ENCODE measurements at regions not wholly inside any gene's neighbourhood (a gene's known extent, or its start where the extent isn't known, plus 50 kb on each side); places are given as distances from the start of the nearest gene placed in this dataset.
"Not testable (repeated sequence)": the region's sequence is repeated elsewhere in the genome, so short reads cannot be mapped to it uniquely, and the experiment has no call there.

- no peak for TF ChIP-seq CTCF (IDR thresholded peaks at IDR 0.05)
- no peaks in the 10 kb centered on the region for H3K9me3 Mint-ChIP-seq
- H3K27ac Mint-ChIP-seq = no peak overlapping the region
- no peak overlapping the region for H3K4me3 Mint-ChIP-seq
- DNase-seq = no peak
- H3K27me3 Mint-ChIP-seq (ENCODE audit: insufficient read depth) = peaks cover 3% of the 10 kb centered on the region
- no peaks in the 10 kb centered on the region for H3K4me1 Mint-ChIP-seq (ENCODE audit: low read depth)
- H3K36me3 Mint-ChIP-seq (ENCODE audit: low read depth) = 0 out of 2 replicates have a peak, but pooled peaks cover 5% of the 10 kb centered on the region
These were observed 115.9 kb upstream of the IVNS1ABP start for GRCh38 chr1:185432948-185433347.

GRCh38 chr1:185431612-185432011 is 114.6 kb upstream of the IVNS1ABP start:
- no peaks in the 10 kb centered on the region for H3K9me3 Mint-ChIP-seq
- H3K27ac Mint-ChIP-seq = no peak overlapping the region
- TF ChIP-seq CTCF (IDR thresholded peaks at IDR 0.05) = no peak
- H3K27me3 Mint-ChIP-seq (ENCODE audit: insufficient read depth) = peaks cover 3% of the 10 kb centered on the region
- 0 out of 2 replicates have a peak, but pooled peaks cover 5% of the 10 kb centered on the region for H3K36me3 Mint-ChIP-seq (ENCODE audit: low read depth)
- DNase-seq = no peak
- no peak overlapping the region for H3K4me3 Mint-ChIP-seq
- peaks cover 10% of the 10 kb centered on the region for H3K4me1 Mint-ChIP-seq (ENCODE audit: low read depth)

- H3K4me1 Mint-ChIP-seq (ENCODE audit: low read depth) = peaks cover 16% of the 10 kb centered on the region
- H3K27ac Mint-ChIP-seq; DNase-seq; H3K36me3 Mint-ChIP-seq (ENCODE audit: low read depth); H3K4me3 Mint-ChIP-seq; H3K27me3 Mint-ChIP-seq (ENCODE audit: insufficient read depth); H3K9me3 Mint-ChIP-seq: not testable (repeated sequence)
These were observed 112.6 kb upstream of the IVNS1ABP start for GRCh38 chr1:185429668-185430067.

GRCh38 chr1:185427776-185428175 is 110.7 kb upstream of the IVNS1ABP start:
- no peaks in the 10 kb centered on the region for H3K9me3 Mint-ChIP-seq
- TF ChIP-seq CTCF (IDR thresholded peaks at IDR 0.05) = no peak

GRCh38 chr1:185427264-185427663 is 110.2 kb upstream of the IVNS1ABP start:
- Mint-ChIP-seq H3K36me3 (ENCODE audit: low read depth) (0 out of 2 replicates have a peak, but pooled peaks cover 5% of the 10 kb centered on the region), H3K4me1 (ENCODE audit: low read depth) (peaks cover 16% of the 10 kb centered on the region)
- no peak for TF ChIP-seq CTCF (IDR thresholded peaks at IDR 0.05)

More at GRCh38 chr1:185427776-185428175, 110.7 kb upstream of the IVNS1ABP start:
- peaks cover 9% of the 10 kb centered on the region; the same call in 1 of the 2 replicates for H3K27me3 Mint-ChIP-seq (ENCODE audit: insufficient read depth)
- no peak overlapping the region for H3K4me3 Mint-ChIP-seq
- no peak overlapping the region for H3K27ac Mint-ChIP-seq
- peaks cover 16% of the 10 kb centered on the region for H3K4me1 Mint-ChIP-seq (ENCODE audit: low read depth)
- no peak for DNase-seq
- 0 out of 2 replicates have a peak, but pooled peaks cover 5% of the 10 kb centered on the region for H3K36me3 Mint-ChIP-seq (ENCODE audit: low read depth)

GRCh38 chr1:185426848-185427247 is 109.8 kb upstream of the IVNS1ABP start:
- H3K36me3 Mint-ChIP-seq (ENCODE audit: low read depth) = 0 out of 2 replicates have a peak, but pooled peaks cover 5% of the 10 kb centered on the region
- H3K27me3 Mint-ChIP-seq (ENCODE audit: insufficient read depth) = peaks cover 9% of the 10 kb centered on the region; the same call in 1 of the 2 replicates
- peak overlapping the region; percentile 33; the same call in 1 of the 2 replicates for H3K4me3 Mint-ChIP-seq
- H3K9me3 Mint-ChIP-seq = no peaks in the 10 kb centered on the region
- peaks cover 19% of the 10 kb centered on the region for H3K4me1 Mint-ChIP-seq (ENCODE audit: low read depth)
- no peak overlapping the region for H3K27ac Mint-ChIP-seq
- peak; percentile 10 for DNase-seq
- no peak for TF ChIP-seq CTCF (IDR thresholded peaks at IDR 0.05)

More at GRCh38 chr1:185427264-185427663, 110.2 kb upstream of the IVNS1ABP start:
- no peak overlapping the region for H3K27ac Mint-ChIP-seq
- no peak for DNase-seq
- no peak overlapping the region for H3K4me3 Mint-ChIP-seq
- no peaks in the 10 kb centered on the region for H3K9me3 Mint-ChIP-seq
- peaks cover 9% of the 10 kb centered on the region; the same call in 1 of the 2 replicates for H3K27me3 Mint-ChIP-seq (ENCODE audit: insufficient read depth)

All from HFFc6 (cell line).